Fibroblast of the conjunctiva (primary cell): ENCODE measurements at regions not wholly inside any gene's neighbourhood (a gene's known extent, or its start where the extent isn't known, plus 50 kb on each side); places are given as distances from the start of the nearest gene placed in this dataset.
"Not testable (repeated sequence)": the region's sequence is repeated elsewhere in the genome, so short reads cannot be mapped to it uniquely, and the experiment has no call there.

Experiments used
- DNase-seq: peaks from one replicate; pipeline ENCODE4 v3.0.0-alpha.2; 2010; ENCODE audit warnings: low read depth

DNA sequence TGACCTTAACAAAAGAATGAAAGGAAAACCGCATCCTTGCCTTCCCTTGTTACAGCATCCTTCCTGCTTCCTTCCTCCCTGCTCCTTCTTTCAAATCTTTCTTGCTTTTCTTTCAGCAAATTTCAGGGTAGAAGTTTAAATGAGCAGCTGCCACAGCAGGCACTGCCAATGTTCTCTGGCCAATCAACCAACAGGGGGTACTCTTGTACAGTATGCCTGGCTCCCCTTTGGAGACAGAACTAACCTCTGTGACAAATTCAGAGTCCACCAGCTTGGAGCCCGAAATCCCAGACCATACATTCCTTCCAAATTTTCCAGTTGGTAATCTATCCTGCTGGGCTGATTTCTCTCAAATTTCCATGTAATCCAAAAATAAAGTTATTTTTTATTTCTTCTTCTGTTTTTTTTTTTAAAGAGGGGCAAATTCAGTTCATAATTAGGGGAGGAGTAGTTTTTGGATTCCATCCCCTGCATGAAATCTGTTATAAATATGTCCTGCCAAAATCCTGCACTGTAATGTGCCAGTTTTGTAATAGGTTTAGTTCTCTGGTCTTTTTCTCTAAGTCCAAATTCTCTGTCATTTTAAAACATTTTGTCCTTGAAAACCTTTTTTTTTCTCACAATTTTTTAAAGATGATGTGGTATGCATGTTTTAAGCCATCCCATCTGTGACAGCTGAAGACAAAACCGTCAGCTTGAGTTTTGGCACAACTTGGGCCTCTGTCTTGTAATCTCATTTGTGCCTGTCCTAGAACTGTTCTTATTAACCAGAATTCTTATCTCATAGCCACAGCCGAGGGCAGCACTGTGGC is 610.0 kb upstream of the LMO3 start:
- no peak for DNase-seq

DNA sequence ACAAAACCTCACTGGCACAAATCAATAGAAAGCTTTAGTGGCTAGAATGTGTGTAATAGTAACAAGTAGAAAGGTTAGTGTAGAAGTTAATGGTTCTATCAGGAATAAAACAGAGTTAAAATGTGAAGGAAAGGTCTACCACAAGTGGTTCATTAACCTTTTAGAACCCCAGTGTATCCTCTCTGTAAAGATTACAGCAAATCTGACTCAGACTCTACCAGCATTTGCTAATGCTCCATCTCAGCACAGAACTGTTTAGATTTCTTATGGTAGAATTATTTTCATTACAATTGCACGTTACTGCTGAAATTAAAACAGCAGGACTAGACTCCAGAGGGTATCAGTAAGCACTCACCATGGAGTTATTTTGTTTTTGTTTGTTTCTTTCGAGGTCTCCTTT is 609.0 kb upstream of the LMO3 start:
- no peak for DNase-seq

DNA sequence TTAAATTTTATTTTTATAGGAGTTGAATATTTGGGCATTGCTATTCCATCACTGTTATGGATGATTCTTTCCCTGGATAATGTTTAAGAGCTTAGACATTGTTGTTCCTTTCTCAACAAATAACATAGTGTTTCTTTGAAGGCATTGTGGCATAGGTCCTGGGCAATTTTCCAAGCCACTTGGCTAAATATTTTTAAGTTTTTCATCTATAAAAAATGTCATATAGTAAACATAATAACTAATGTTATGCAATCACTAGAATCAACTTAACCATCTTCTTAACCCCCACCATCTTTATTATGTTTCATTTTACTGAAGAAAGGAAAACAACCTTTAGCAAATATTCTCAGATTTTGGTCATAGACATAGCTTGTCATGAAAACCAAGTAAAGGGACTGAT is 600.6 kb upstream of the LMO3 start:
- no peak for DNase-seq

DNA sequence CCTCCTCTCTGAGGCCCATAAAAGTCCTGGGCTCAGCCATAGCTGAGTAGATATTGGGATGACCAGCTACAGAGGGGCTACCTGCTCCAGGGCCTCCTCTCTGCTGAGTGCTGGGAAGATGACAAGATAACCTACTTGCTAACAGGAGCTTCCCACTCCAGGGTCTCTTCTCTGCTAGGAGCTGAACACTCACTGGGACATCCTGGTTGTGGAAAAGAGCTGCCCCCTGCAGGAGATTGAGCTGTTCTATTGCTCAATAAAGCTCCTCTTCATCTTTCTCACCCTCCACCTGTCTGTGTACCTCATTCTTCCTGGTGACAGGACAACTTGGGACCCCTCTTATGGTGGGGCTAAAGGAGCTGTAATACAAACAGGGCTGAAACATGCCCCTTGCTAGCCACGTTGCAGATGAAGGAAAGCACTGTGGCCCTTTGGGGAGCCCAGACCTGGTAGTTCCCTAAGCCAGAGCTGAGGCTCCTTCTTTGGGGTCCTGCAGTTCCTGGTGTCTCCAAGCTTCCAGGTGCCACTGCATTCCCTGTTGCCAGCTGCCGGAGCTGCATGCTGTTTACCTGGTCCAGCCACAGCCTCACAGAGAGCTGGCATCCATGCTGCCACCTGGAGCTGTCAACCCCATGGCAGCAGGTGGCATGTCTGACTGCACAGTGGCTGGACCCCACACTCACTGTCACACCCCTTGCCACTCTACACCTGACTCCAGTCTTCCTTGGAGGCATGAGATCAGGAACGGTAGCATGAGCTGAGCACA is 598.5 kb upstream of the LMO3 start:
- no peak for DNase-seq

DNA sequence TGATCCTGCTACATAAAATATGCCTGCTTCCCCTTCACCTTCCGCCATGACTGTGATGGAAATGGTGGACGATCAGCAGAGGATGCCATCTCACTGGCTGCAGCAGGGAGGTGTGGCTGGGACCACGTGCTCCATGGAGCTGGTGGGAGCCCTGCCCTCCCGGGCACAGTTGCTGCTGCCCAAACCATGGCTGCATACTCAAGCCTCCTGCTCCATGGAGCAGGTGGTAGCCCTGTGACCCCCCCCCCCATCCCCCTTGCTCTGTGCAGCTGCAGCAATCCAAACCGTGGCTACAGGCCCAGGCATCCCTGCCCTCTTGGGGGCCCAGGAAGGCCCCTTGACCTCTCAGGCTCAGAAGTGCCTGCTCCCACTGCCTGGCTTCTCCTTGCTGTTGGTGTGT is 597.5 kb upstream of the LMO3 start:
- no peak for DNase-seq

DNA sequence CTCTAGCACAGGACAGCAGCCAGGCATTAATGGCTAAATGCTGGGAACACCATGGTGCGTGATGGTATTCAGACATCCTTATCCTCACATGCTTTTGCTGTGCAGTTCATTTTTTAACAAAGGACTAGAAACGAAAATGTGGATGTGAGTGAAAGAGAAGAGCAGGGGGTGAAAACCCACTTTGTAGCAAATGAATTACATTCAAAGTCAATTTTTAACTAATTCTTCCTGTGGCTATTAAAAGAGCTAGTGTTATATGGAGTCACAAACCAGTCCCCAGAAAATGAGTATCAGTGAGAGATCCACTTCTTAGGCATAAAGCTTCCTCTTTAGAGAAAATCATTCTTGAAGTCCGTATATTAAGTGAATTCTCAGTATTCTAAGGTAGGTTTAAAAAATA is 592.0 kb upstream of the LMO3 start:
- DNase-seq: no peak

DNA sequence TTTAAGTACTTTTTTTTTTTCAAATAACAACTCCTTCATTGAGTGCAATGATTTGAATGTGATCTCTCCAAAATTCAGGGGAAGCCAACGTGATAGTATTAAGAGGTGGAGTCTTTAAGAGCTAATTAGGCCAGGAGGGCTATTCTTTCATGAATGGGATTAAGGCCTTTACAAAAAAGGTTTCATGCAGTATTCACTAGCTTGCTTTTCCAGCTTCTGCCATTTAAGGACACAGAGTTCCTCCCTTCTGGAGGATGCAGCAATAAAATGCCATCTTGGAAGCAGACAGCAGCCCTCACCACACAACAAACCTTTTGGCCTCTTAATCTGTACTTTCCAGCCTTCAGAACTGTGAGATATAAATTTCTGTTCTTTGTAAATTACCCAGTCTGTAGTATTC is 586.8 kb upstream of the LMO3 start:
- no peak for DNase-seq

DNA sequence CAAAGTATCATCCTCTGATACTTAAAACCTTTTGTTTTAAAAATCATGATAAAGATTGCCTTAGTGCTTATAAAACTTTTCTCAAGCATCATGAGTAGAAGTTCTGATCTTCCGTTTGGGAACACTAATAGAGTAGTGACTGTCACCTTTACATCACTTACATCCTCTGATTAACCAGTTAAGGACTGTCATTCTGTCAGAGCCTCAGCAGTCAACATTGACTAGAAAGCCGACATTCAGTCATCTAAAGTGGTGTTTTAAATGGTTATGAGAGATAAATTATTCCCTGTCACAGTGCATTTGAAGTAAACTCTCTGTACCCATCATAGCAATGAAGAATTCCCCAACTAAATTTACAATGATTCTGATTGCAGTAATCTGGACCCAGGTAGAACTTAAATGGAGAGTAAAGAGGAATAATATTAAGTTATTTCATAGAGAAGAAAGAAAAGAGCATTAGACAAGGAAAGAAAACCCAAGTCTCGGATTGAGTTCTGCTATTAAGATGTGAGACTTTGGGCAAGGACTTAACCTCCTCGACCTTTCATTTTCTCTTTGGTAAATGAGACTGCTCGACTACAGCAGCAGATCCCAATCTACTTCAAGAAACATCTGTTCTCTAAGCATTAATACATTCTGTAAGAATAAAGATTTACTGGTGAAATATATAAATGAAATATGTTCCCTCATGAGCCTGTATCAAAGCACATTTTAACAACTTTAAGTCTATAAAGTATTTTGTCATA is 563.9 kb upstream of the LMO3 start:
- no peak for DNase-seq

DNA sequence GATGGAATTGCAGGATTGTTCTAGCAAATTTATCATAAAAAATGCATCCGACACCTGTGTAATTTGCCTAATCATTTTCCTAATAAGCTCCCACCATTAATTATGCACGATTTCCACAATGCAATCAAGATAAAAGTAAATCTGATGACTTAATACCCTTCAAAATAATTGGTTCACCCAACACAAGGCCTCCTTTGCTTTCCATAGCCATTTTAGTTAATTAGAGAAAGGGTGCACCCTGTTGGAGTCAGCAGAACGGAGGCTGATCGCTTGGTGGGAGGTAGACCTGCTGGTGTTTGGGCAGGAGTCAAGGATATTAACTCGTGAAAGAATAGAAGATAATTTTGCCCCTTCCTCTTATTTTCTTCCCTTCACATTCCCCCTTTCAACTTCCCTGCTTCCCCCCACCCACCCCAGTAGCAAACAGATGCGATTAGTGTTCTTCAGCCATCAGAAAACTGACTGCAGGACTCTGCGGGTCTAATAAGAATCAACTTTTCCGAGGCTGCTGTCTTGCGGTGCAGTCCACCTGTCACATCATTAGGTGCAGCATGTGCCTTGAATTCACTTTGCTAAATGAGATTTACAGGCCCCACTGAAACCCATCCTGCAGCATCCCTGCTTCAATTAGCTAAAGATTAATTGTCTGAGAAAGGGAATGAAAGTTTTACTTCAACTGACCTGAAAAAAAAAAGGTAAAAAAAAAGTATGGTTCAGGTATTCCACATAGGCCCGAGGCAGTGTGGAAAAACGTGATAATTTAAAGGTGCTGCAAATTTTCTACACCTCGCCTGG is 553.7 kb upstream of the LMO3 start:
- DNase-seq: no peak

DNA sequence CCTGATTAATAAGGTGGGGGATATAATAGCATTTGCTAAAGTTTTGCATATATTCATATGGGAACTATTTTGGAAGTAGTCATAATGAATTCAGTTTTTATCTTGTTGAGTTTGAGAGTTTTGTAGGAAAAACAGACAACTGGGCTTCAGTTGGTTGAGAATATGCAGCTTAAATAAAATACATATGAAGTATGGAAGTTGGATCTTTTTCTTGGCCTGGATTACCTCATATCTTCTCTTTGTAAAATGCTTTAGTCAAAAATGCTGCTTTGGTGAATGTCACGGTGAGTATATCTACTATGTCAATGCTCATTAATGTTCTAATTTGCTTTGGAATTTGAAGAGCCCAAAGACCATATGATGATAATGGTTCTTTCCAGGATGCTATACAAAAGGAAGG is 552.2 kb upstream of the LMO3 start:
- no peak for DNase-seq

DNA sequence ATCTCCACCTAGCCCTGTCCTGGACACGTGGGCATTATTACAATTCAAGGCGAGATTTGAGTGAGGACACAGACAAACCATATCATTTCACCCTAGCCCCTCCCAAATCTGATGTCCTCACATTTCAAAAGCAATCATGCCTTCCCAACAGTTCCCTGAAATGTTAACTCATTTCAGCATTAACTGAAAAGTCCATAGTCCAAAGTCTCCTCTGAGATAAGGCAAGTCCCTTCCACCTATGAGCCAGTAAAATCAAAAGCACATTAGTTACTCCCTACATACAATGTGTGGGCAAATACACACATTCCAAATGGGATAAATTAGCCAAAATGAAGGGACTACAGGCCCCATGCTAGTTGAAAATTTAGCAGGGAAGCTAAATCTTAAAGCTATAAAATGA is 546.0 kb upstream of the LMO3 start:
- no peak for DNase-seq

DNA sequence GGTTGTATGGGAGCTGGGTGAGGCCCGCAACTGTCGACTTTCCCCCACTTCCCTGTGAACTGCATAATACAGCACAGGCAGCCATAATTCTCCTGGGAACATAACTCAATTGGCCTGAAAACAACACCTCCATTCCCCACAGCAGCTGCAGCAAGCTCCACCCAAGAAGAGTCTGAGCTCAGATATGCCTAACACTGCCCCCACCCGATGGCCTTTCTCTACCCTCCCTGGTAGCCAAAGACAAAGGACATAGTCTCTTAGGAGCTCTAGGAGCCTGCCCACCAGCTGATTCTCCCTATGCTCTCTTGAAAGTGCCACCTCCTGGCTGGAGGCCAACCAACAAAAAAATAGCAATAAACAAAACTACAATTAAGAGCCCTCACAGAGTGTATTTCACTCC is 542.7 kb upstream of the LMO3 start:
- no peak for DNase-seq

DNA sequence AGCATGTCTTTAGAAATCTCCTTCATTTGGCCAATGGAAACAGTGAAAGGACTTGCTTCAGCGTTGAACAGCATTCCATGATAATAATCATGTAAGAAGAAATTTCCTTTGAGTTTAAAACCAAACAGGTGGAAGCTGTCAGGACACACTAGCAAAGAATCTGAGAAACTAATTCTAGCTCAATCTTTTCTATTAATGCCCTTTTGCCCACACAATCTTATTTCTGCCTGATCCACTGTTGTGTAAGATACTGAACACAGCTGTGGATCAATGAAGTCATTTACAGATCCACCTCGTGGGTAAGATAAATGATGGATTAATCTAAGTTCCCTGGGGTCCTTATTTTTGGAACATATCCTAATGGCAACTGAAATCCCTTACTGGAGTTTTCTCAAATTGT is 536.9 kb upstream of the LMO3 start:
- DNase-seq: no peak

DNA sequence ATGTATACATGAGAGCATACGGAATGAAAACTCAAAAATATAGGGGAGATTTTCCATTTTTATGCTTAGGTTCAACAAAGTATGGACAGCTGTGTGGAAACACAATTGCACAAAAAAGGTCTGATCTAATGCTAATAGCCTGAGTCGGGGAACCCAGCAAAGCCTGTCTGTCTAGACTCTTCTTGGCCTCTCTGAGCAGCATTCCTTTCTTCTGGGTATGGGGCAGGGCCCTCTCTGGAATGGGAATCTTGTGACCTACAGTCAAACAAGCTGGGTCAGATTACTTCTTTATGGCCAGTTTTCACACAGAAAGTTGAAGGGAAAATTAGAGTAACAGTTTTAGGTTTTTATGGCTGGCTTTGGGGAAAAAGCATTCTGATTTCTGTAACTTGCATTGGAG is 534.0 kb upstream of the LMO3 start:
- no peak for DNase-seq

DNA sequence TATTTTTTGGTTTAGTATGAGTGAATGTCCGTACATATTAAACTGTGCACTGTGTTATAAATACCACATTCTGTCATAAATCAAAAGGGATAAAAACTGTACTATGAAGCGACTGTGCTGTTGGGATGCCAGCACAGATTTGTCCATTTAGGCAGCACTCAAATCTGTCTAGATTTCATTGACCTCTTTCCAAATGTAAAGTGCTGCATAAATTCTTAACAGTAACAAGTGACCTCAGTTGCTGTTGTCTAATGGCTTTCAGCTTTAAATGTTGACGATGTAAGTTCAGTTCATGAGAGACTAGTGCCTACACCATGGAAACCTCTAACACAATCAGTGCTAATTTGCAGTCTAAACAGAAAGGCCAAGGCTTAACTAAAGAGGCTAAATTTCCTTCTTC is 531.4 kb upstream of the LMO3 start:
- no peak for DNase-seq

DNA sequence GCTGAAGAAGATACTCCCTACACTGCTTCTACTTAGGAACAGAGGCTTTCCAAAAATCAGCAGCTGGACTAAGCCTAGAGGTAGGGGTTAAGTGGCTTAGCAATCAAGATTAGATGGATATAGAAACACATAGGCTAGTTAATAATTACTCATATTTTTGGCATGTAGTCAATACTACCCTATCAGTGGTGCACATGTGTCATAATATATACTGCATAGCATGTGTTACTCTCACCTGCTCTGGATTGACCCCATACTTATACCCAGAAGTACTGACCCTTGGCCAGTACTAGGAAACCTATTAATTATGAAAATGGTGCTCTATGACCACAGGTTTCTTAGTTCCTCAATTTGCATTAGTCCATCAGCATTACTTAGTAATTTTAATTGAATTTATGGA is 528.4 kb upstream of the LMO3 start:
- no peak for DNase-seq

DNA sequence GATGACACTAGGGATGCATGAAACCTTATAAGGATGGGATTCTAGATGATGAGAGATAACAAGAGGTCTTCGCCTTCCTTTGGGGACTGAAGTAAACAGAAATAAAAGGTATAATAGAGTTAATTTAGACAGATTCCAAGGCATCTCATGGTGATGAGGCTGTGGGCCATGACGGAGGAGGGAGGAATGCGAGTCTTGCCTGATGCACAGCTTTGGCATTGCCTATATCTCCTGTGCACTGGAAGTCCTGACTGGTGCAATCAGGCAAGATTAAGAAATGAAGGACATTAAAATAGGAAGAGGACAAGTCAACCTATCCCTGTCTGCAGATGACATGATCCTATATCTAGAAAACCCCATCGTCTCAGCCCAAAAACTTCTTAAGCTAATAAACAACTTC is 526.4 kb upstream of the LMO3 start:
- DNase-seq: no peak

DNA sequence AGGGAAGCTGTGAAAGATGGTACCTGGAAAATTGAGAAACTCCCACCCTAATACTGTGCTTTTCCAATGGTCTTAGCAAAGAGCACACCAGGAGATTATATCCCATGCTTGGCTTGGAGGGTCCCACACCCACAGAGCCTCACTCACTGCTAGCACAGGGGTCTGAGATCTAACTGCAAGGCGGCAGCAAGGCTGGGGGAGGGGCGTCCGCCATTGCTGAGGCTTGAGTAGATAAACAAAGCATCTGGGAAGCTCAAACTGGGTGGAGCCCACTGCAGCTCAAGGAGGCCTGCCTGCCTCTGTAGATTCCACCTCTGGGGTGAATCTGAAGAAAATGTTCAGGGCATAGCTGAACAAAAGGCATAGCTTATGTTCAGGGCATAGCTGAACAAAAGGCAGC is 510.6 kb upstream of the LMO3 start:
- not testable (repeated sequence) for DNase-seq

DNA sequence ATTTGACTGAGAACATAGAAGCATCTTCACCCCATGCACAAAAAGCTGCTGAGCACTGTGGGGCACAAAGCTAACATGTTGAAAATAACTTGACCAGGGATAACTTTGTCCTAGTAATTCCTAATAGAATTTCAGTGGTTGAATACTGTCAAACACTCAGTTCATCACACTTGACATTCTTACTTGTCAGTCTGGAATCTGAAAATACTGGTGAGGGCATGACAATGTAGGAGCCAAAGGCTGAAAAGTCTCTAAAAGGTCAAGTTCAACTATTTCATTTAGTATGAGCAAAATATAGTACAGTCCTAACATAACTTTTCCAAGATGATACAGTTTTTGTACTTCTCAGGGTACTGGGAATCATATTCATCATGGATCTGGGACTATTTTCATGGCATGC is 504.4 kb upstream of the LMO3 start:
- no peak for DNase-seq

DNA sequence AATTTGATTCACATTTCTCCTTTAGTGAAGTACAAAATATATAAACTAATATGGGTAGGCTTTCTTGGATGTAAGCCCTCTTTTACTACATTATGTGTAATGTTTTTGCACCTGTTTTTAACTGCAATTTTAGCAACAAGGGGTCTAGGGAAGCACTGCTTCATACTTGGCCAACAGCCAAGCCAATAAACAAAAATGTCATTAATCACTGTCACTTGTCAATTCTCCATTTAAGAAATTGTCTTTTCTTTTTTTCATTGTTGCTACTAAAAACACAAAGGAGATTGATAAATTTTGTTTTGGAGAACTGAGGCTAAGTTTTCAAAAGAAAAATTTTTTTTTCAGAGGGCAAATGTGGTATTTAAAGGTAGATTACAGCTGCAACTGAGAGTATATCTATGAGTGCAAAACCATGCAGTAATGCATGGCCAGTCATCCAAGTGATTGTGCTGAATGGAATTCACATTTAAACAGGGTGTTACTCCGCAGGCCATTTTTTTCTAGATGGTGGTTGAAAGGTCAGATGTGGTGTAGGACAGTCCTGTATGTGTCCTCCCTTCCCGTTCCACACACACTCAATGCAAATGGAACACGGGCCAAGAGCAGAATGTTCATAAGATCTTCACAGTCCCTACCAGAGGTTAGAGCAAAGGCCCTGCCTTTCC is 503.0 kb upstream of the LMO3 start:
- no peak for DNase-seq

DNA sequence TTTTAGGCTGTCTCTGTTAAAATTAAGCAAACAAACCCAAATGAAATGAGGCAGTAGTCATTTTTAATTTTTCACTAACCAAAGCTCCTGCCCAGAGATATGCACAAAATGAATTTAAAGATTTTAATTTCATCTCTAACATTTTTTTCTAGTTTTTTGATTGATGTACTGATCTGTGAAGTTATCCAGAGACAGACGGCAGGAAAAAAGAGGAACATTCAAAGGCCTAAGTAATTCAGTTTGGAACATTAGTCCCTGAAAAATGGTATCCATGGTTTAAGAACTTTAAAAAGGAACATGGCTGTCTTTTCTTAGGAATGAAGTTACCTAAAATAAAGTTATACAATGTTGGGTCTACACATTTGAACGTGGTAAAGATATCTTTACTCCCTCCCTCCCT is 498.8 kb upstream of the LMO3 start:
- DNase-seq: no peak

DNA sequence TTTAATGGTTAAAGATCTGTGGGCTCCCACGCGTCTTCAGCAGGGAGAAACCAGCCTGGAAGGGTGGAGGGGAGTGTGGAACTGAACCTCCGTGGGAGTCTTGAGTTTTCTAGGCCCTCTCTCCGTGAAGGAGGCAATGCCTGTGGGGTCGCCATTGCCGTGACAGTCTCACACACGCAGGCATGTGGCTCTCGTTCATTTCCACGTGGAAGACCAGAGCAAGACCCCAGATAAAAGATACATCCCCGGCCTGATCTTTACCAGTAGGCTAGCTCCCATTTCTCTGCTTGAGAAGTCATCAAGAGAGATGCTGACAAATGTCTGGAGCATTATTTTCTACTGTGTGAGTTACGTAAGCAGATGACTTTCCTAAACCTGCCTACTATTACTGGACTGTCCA is 491.7 kb upstream of the LMO3 start:
- DNase-seq: no peak
